Left lung (tissue), 4 donors: ENCODE measurements at regions not wholly inside any gene's neighbourhood (a gene's known extent, or its start where the extent isn't known, plus 50 kb on each side); places are given as distances from the start of the nearest gene placed in this dataset.
"Not testable (repeated sequence)": the region's sequence is repeated elsewhere in the genome, so short reads cannot be mapped to it uniquely, and the experiment has no call there.

Experiments
- ATAC-seq: fragments of 200-7000 bp; cut with Tn5 transposase; one replicate; pipeline ENCODE4 v1.9.1; 2020; ENCODE audit warnings: moderate library complexity
- DNase-seq, 4 donors: peaks; one replicate each; pipeline ENCODE4 v3.0.0-alpha.2; 2013 to 2020
- H3K27ac ChIP-seq, 2 donors: fragments of 200-600 bp; sonication (generic) in 1 of 2; one replicate each; pipeline versions ENCODE4 v1.5.0 to v1.8.0; 2020 to 2021
- H3K27me3 ChIP-seq, 2 donors: fragments of 200-600 bp; sonication (generic) in 1 of 2; one replicate each; pipeline versions ENCODE4 v1.5.0 to v1.8.0; 2020 to 2021
- H3K36me3 ChIP-seq, 2 donors: fragments of 200-600 bp; sonication (generic) in 1 of 2; one replicate each; pipeline versions ENCODE4 v1.5.0 to v1.8.0; 2020 to 2021
- H3K4me1 ChIP-seq, 2 donors: fragments of 200-600 bp; one replicate each; pipeline ENCODE4 v1.8.0; 2021
- H3K4me3 ChIP-seq, 2 donors: fragments of 200-600 bp; sonication (generic) in 1 of 2; one replicate each; pipeline versions ENCODE4 v1.5.0 to v1.8.0; 2020 to 2021; ENCODE audit warnings: mild to moderate bottlenecking in 1 of 2
- H3K9me3 ChIP-seq, 2 donors: fragments of 200-600 bp; sonication (generic) in 1 of 2; one replicate each; pipeline versions ENCODE4 v1.5.0 to v1.8.0; 2020 to 2021
- intact Hi-C, 2 donors: fragments of 100-400 bp; cut with DNase I; formaldehyde crosslinking; loops; one replicate each; pipeline versions ENCODE4 v1.11.2 to v1.14.2; 2022
- TF ChIP-seq, protein P1 (sequence below), 2 donors: fragments of 200-600 bp; sonication (generic) in 1 of 2; IDR thresholded peaks; one replicate each; pipeline versions ENCODE4 v1.5.0 to v1.8.0; 2021; ENCODE audit warnings: antibody characterized with exemption in 2 of 2
- donor health status: DM: no; HTN: yes; CAD: no.
- donor health status: DM: no; HTN: no; CAD: no.

DNA sequence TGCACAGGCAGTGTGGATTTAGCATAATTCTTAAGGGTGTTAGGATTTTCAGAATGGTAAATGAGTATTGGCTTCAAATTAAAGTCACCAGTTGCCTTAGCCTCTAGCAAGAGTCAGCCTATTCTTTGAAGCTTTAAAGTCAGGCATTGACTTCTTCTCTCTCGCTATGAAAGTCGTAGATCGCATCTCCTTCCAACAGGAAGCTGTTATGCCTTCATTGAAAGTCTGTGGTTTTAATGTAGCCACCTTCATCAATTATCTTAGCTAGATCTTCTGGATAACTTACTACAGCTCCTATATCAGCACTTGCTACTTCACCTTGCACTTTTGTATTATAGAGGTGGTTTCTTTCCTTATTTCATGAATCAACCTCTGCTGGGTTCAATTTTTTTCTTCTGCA lies 320.2 kb downstream of the PTPRC start:
- no peaks in the 10 kb centered on the region for H3K27me3 ChIP-seq
- no peak overlapping the region for H3K27ac ChIP-seq
- TF ChIP-seq, protein P1, sequence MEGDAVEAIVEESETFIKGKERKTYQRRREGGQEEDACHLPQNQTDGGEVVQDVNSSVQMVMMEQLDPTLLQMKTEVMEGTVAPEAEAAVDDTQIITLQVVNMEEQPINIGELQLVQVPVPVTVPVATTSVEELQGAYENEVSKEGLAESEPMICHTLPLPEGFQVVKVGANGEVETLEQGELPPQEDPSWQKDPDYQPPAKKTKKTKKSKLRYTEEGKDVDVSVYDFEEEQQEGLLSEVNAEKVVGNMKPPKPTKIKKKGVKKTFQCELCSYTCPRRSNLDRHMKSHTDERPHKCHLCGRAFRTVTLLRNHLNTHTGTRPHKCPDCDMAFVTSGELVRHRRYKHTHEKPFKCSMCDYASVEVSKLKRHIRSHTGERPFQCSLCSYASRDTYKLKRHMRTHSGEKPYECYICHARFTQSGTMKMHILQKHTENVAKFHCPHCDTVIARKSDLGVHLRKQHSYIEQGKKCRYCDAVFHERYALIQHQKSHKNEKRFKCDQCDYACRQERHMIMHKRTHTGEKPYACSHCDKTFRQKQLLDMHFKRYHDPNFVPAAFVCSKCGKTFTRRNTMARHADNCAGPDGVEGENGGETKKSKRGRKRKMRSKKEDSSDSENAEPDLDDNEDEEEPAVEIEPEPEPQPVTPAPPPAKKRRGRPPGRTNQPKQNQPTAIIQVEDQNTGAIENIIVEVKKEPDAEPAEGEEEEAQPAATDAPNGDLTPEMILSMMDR (IDR thresholded peaks at IDR 0.05): no peak
- intact Hi-C loops: no loop called here
- no peak for ATAC-seq
- H3K4me3 ChIP-seq: no peak overlapping the region
- DNase-seq: no peak
- H3K36me3 ChIP-seq: no peaks in the 10 kb centered on the region
- H3K4me1 ChIP-seq: no peaks in the 10 kb centered on the region
- H3K9me3 ChIP-seq: peaks cover 0 to 6% of the 10 kb centered on the region in 2 donors

DNA sequence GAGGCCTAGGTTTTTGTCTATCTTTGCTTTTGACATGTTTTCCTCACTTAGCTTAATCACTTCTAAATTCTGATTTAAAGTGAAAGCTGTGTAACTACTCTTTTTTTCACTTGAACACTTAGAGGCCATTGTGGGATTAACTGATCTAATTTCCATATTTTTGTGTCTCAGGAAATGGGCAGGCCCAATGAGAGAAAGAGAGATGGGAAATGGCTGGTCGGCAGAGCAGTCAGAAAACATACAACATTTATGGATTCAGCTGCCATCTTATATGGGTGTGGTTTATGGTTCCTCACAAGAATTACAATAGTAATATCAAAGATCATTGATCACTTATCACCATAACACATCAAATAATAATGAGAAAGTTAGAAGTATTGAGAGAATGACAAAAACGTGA lies 320.8 kb downstream of the PTPRC start:
- H3K36me3 ChIP-seq: no peaks in the 10 kb centered on the region
- TF ChIP-seq, protein P1 (IDR thresholded peaks at IDR 0.05): no peak

DNA sequence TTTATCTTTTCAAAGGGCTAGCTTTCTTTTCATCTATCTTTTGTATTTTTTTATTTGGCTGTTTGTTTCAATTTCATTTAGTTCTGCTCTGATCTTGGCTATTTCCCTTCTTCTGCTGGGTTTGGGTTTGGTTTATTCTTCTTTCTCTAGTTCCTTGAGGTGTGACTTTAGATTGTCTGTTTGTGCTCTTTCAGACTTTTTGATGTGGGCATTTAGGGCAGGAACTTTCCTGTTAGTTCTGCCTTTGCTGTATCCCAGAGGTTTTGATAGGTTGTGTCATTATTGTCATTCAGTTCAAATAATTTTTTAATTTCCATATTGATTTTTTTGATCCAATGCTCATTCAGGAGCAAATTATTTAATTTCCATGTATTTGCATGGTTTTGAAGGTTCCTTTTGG lies 325.0 kb downstream of the PTPRC start:
- H3K27ac ChIP-seq, ATAC-seq, H3K36me3 ChIP-seq, DNase-seq, intact Hi-C loops, H3K4me3 ChIP-seq, H3K27me3 ChIP-seq, H3K4me1 ChIP-seq: not testable (repeated sequence)
- peaks cover 0 to 10% of the 10 kb centered on the region in 2 donors for H3K9me3 ChIP-seq

More for the DNA sequence above, 320.8 kb downstream of the PTPRC start:
- no peaks in the 10 kb centered on the region for H3K27me3 ChIP-seq
- H3K4me1 ChIP-seq: no peaks in the 10 kb centered on the region
- DNase-seq: no peak
- ATAC-seq: no peak
- H3K27ac ChIP-seq: no peak overlapping the region
- intact Hi-C loops: no loop called here
- no peak overlapping the region for H3K4me3 ChIP-seq
- peaks cover 0 to 6% of the 10 kb centered on the region in 2 donors for H3K9me3 ChIP-seq

DNA sequence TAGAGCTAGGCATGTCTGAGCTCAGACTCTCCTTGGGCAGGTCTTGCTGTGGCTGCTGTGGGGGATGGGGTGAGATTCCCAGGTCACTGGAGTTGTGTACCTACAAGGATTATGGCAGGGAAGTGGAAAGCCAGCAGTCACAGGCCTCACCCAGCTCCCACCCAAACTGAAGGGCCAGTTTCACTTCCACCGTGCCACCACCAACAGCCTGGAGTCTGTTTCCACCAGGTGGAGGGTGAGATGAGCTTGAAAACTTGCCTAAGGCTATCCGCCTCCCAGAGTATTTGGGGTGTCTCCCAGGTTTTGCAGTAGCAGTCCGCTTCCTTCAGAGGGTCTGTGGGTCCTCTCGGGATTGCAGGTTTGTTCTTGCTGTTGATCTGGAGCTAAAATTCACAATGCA lies 327.7 kb downstream of the PTPRC start:
- H3K4me3 ChIP-seq: no peak overlapping the region
- peaks cover 0 to 4% of the 10 kb centered on the region in 2 donors for H3K4me1 ChIP-seq
- no peaks in the 10 kb centered on the region for H3K27me3 ChIP-seq
- peaks cover 0 to 10% of the 10 kb centered on the region in 2 donors for H3K9me3 ChIP-seq
- no peak overlapping the region for H3K27ac ChIP-seq
- intact Hi-C loops: no loop called here
- no peak for ATAC-seq
- TF ChIP-seq, protein P1 (IDR thresholded peaks at IDR 0.05): no peak
- H3K36me3 ChIP-seq: no peaks in the 10 kb centered on the region
- DNase-seq: no peak

DNA sequence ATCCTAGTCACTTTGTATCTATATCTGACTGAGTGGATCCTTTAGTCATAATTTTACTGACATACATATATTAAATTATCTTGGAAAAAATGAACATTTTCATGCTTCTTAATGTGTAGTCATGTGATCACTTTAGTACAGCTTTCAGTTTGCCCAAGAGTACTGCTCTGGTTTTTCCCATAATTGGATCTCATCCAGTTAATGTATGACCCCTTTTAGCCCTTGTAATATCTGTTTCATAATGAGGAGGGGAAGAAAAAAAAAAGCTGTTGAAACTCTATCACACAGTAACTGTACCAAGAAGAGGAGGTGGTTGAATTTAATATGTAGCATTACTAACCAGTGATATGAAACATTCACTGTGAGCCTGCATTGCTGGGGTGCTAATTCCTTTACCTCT lies 328.7 kb downstream of the PTPRC start:
- H3K4me1 ChIP-seq: peaks cover 0 to 4% of the 10 kb centered on the region in 2 donors
- H3K36me3 ChIP-seq: no peaks in the 10 kb centered on the region
- no peaks in the 10 kb centered on the region for H3K27me3 ChIP-seq
- H3K4me3 ChIP-seq: no peak overlapping the region
- TF ChIP-seq, protein P1 (IDR thresholded peaks at IDR 0.05): no peak
- intact Hi-C loops: no loop called here
- ATAC-seq (no peak), DNase-seq (peak in 2 of 4 donors; percentile 57 to 71)
- H3K9me3 ChIP-seq: peaks cover 0 to 10% of the 10 kb centered on the region in 2 donors
- no peak overlapping the region for H3K27ac ChIP-seq

DNA sequence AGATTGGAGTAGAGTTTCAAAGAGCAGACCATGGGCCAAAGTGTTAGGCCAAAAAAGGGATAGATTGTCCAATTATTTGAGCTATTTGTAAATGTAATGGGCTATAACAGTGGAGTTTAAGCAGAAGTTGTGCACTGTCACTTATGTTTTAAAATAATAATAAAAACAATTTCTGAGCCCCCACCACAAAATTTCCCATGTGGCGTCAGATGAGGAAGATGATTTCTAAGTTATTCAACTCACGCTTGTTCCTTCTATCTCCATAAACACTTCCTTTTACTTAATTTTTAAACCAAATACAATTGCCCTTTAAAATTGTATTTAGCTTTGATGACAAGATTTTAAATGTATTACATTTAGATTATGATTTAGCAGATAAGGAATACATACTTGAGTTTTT lies 330.0 kb downstream of the PTPRC start:
- no peaks in the 10 kb centered on the region for H3K36me3 ChIP-seq
- peaks cover 0 to 4% of the 10 kb centered on the region in 2 donors for H3K4me1 ChIP-seq
- peaks cover 0 to 10% of the 10 kb centered on the region in 2 donors for H3K9me3 ChIP-seq
- no peak for DNase-seq
- no peak overlapping the region for H3K4me3 ChIP-seq
- ATAC-seq: no peak
- TF ChIP-seq, protein P1 (IDR thresholded peaks at IDR 0.05): no peak
- no peaks in the 10 kb centered on the region for H3K27me3 ChIP-seq
- intact Hi-C loops: no loop called here
- no peak overlapping the region for H3K27ac ChIP-seq
